Spleen (tissue), 7 donors: ENCODE measurements at regions not wholly inside any gene's neighbourhood (a gene's known extent, or its start where the extent isn't known, plus 50 kb on each side); places are given as distances from the start of the nearest gene placed in this dataset.

Source experiments
- POLR2A ChIP-seq, 3 donors: fragments of 450-650 bp; IDR thresholded peaks; one replicate each; pipeline ENCODE4 v1.5.1; 2017; ENCODE audit warnings: antibody characterized with exemption in 3 of 3, mild to moderate bottlenecking in 1 of 3
- POLR2AphosphoS5 ChIP-seq, 3 donors: sonication (generic); formaldehyde crosslinking; IDR thresholded peaks; one replicate each; pipeline ENCODE4 v1.5.1; 2017; ENCODE audit warnings: antibody characterized with exemption in 3 of 3
- TF ChIP-seq, protein P1 (sequence below), 11 experiments: fragments of 200-600 bp in 7 of 11; fragments of 450-650 bp in 4 of 11; sonication (generic) in 4 of 11; IDR thresholded peaks in 8 of 11; conservative IDR thresholded peaks in 3 of 11; 1 replicate in 7 of 11; 2 replicates in 4 of 11; pipeline versions ENCODE4 v1.4.0 to v1.8.0; 2016 to 2021; ENCODE audit warnings: antibody characterized with exemption in 11 of 11, inconsistent platforms in 4 of 11, mild to moderate bottlenecking in 1 of 11
- donor health status: DM: no; HTN: no; CAD: no; lungs with moderate emphysema.
- donor health status: DM: no; HTN: no; CAD: no.
- donor health status: DM: no; HTN: no; CAD: no.

DNA sequence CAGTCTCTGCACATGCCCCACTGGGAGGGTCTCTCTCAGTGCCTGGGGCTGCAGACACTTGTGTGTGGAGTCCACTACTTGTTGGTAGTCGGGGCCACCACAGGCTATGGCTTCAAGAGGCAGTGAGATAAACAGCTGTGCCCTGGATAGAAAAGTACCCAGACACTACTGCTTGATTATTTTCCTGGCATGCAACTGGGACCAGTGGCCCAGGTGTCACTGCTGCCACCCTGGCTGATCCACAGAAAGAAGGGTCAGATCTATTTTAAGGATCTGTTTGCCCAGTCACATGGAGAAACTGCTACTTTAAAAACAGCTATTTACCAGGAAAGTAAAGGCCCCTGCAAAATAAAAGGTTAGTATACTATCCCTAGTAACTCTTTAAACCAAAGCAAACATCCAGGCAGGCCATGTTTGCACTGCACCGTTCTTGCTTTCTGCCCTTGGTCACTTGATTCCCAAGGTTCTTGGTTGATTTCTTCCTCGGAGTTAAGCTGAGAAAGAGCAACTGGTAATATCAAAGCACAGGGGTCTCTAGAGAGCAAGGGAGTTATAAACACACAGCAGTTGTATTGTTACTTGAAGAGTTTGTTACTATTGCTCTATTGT lies 99.9 kb downstream of the GLUL start:
- no peak for TF ChIP-seq POLR2A (IDR thresholded peaks at IDR 0.05)
- TF ChIP-seq, protein P1, sequence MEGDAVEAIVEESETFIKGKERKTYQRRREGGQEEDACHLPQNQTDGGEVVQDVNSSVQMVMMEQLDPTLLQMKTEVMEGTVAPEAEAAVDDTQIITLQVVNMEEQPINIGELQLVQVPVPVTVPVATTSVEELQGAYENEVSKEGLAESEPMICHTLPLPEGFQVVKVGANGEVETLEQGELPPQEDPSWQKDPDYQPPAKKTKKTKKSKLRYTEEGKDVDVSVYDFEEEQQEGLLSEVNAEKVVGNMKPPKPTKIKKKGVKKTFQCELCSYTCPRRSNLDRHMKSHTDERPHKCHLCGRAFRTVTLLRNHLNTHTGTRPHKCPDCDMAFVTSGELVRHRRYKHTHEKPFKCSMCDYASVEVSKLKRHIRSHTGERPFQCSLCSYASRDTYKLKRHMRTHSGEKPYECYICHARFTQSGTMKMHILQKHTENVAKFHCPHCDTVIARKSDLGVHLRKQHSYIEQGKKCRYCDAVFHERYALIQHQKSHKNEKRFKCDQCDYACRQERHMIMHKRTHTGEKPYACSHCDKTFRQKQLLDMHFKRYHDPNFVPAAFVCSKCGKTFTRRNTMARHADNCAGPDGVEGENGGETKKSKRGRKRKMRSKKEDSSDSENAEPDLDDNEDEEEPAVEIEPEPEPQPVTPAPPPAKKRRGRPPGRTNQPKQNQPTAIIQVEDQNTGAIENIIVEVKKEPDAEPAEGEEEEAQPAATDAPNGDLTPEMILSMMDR (IDR thresholded peaks at IDR 0.05 in 8 of 11, conservative IDR thresholded peaks at IDR 0.05 in 3 of 11) = no peak
- no peak for TF ChIP-seq POLR2AphosphoS5 (IDR thresholded peaks at IDR 0.05)
